Keratinocyte (primary cell): ENCODE measurements at regions not wholly inside any gene's neighbourhood (a gene's known extent, or its start where the extent isn't known, plus 50 kb on each side); places are given as distances from the start of the nearest gene placed in this dataset.

Experiments
- EZH2 ChIP-seq: IDR thresholded peaks from one replicate; pipeline ENCODE4 v1.6.1; 2012; ENCODE audit warnings: inconsistent platforms, mild to moderate bottlenecking, low read length, moderate library complexity
- TF ChIP-seq, protein P1 (sequence below), 3 experiments: IDR thresholded peaks in 1 of 3; conservative IDR thresholded peaks in 1 of 3; optimal IDR thresholded peaks in 1 of 3; 2 replicates in 2 of 3; 3 replicates in 1 of 3; pipeline versions ENCODE3 to v1.5.1; 2011; ENCODE audit warnings: low read length in 3 of 3, mild to moderate bottlenecking in 3 of 3, moderate library complexity in 2 of 3, control low read depth in 1 of 3, inconsistent platforms in 1 of 3; ENCODE audit not compliant: insufficient read depth in 2 of 3; ENCODE audit errors: extremely low read depth in 1 of 3

DNA sequence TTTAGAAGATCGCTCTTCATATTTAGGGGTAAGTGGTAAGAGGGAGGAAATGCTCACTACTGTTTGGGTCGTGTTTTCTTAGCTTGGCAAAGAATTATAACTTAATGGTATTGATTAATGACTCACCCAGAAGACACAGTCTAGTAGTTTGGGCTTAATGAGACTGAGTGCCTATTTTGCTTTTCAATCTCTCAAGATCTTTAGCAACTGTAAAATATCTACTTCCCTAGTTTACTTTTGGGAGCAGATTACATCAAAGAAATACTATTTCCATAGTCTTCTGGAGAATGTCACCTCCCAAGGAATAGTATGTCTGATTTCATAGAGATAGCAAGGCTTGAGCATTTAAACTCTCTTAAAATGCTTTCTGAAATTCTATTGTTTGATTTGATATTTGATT, 100.5 kb upstream of the SLC25A13 start:
- TF ChIP-seq, protein P1, sequence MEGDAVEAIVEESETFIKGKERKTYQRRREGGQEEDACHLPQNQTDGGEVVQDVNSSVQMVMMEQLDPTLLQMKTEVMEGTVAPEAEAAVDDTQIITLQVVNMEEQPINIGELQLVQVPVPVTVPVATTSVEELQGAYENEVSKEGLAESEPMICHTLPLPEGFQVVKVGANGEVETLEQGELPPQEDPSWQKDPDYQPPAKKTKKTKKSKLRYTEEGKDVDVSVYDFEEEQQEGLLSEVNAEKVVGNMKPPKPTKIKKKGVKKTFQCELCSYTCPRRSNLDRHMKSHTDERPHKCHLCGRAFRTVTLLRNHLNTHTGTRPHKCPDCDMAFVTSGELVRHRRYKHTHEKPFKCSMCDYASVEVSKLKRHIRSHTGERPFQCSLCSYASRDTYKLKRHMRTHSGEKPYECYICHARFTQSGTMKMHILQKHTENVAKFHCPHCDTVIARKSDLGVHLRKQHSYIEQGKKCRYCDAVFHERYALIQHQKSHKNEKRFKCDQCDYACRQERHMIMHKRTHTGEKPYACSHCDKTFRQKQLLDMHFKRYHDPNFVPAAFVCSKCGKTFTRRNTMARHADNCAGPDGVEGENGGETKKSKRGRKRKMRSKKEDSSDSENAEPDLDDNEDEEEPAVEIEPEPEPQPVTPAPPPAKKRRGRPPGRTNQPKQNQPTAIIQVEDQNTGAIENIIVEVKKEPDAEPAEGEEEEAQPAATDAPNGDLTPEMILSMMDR (optimal IDR thresholded peaks at IDR 0.05 in 1 of 3, IDR thresholded peaks at IDR 0.05 in 1 of 3, conservative IDR thresholded peaks at IDR 0.05 in 1 of 3; ENCODE audit: extremely low read depth in 1 of 3, insufficient read depth in 2 of 3, low read length in 3 of 3), result no peak
- TF ChIP-seq EZH2, result no peak
